ENCODE measurements at regions not wholly inside any gene's neighbourhood (a gene's known extent, or its start where the extent isn't known, plus 50 kb on each side); places are given as distances from the start of the nearest gene placed in this dataset.
"Not testable (repeated sequence)": the region's sequence is repeated elsewhere in the genome, so short reads cannot be mapped to it uniquely, and the experiment has no call there.

DNA sequence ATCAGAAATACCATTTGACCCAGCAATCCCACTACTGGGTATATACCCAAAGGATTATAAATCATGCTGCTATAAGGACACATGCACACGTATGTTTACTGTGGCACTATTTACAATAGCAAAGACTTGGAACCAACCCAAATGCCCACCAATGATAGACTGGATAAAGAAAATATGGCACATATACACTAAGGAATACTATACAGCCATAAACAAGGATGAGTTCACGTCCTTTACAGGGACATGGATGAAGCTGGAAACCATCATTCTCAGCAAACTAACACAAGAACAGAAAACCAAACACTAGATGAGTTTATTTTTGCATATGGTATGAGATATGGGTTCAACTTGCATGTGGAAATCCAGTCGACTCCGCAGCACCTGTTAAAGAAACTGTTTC, 168.8 kb upstream of the FGF13 start:
- H3K27me3 ChIP-seq (ENCODE audit: control insufficient read depth in 1 of 2, insufficient read depth in 2 of 2, low read length in 2 of 2); H3K36me3 ChIP-seq (replicated peaks in 1 of 2; ENCODE audit: control insufficient read depth in 1 of 2, insufficient read depth in 2 of 2, low read length in 2 of 2); intact Hi-C loops (cut with micrococcal nuclease; ENCODE audit: unreplicated experiment); FAIRE-seq; BruUV-seq (replicated peaks); POLR2A ChIA-PET; H3K9me3 ChIP-seq (ENCODE audit: low read length); H3K79me2 ChIP-seq (ENCODE audit: insufficient read depth, low read length); ATAC-seq; H3K4me3 ChIP-seq (replicated peaks in 1 of 3; ENCODE audit: insufficient read depth in 1 of 3, low read depth in 2 of 3, low read length in 3 of 3); H3K4me1 ChIP-seq (ENCODE audit: insufficient read depth, low read length); H3K4me2 ChIP-seq (ENCODE audit: low read depth, low read length); H3K9ac ChIP-seq (ENCODE audit: insufficient read depth, low read depth, low read length); H3K27ac ChIP-seq (ENCODE audit: extremely low read length, insufficient read depth, low read length); DNase-seq (ENCODE audit: low spot score); in situ Hi-C loops (cut with HindIII; ENCODE audit: extremely low pct_ligation_motif_present, low pct_unique_long_range_greater_than_20kb); H4K20me1 ChIP-seq (ENCODE audit: insufficient read depth, low read length); H2AFZ ChIP-seq (ENCODE audit: low read length); CTCF ChIA-PET (ENCODE audit: low intra/inter-chr PET ratio, low total read pairs): not testable (repeated sequence)
- WGBS (ENCODE audit: low lambda C conversion rate) = 67% methylated on average over 4 of the region's 4 CpGs

DNA sequence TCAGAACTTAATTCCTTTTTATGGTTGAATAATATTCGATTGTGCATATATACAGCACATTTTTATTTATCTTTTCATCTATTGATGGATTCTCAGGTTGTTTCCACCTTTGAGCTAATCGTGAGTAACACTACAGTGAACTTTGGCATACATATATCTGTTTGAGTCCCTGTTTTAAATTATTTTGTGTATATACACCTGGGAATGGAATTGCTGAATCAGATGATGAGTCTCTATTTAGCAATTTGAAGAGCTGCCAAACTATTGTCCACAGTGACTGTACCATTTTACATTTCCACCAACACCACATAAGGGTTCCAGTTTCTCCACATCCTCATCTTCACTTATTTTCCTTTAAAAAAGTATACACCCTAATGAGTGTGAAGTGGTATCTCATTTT, 166.2 kb upstream of the FGF13 start:
- H3K9ac ChIP-seq (ENCODE audit: insufficient read depth, low read depth, low read length) = no peak overlapping the region
- no peaks in the 10 kb centered on the region for H3K27me3 ChIP-seq (ENCODE audit: control insufficient read depth in 1 of 2, insufficient read depth in 2 of 2, low read length in 2 of 2)
- no peaks in the 10 kb centered on the region for H3K9me3 ChIP-seq (ENCODE audit: low read length)
- ATAC-seq = no peak
- no peak overlapping the region for H3K4me3 ChIP-seq (replicated peaks in 1 of 3; ENCODE audit: insufficient read depth in 1 of 3, low read depth in 2 of 3, low read length in 3 of 3)
- H2AFZ ChIP-seq (ENCODE audit: low read length) = no peak overlapping the region
- no peaks in the 10 kb centered on the region for H3K36me3 ChIP-seq (replicated peaks in 1 of 2; ENCODE audit: control insufficient read depth in 1 of 2, insufficient read depth in 2 of 2, low read length in 2 of 2)
- H3K79me2 ChIP-seq (ENCODE audit: insufficient read depth, low read length) = no peaks in the 10 kb centered on the region
- ChIA-PET CTCF (ENCODE audit: low intra/inter-chr PET ratio, low total read pairs) (no interaction called here), POLR2A (no interaction called here)
- no peaks in the 10 kb centered on the region for H4K20me1 ChIP-seq (ENCODE audit: insufficient read depth, low read length)
- 0% methylated on average over 2 of the region's 2 CpGs for WGBS (ENCODE audit: low lambda C conversion rate)
- no peak for FAIRE-seq
- no peak for DNase-seq (ENCODE audit: low spot score)
- no peaks in the 10 kb centered on the region for H3K4me1 ChIP-seq (ENCODE audit: insufficient read depth, low read length)
- BruUV-seq (replicated peaks) = no TSS peak
- intact Hi-C loops (cut with micrococcal nuclease; ENCODE audit: unreplicated experiment) = no loop called here
- no peak overlapping the region for H3K4me2 ChIP-seq (ENCODE audit: low read depth, low read length)
- H3K27ac ChIP-seq (ENCODE audit: extremely low read length, insufficient read depth, low read length) = no peak overlapping the region
- in situ Hi-C loops (cut with HindIII; ENCODE audit: extremely low pct_ligation_motif_present, low pct_unique_long_range_greater_than_20kb) = no loop called here
- TF ChIP-seq ISL2 (CRISPR knock-in tag; IDR thresholded peaks at IDR 0.05) (no peak), SATB2 (CRISPR knock-in tag; IDR thresholded peaks at IDR 0.05) (no peak), AGO1 (IDR thresholded peaks at IDR 0.05; ENCODE audit: low read depth, low read length, poor library complexity, severe bottlenecking) (no peak), FOXJ3 (CRISPR knock-in tag; IDR thresholded peaks at IDR 0.05; ENCODE audit: borderline replicate concordance) (no peak), CEBPG (CRISPR knock-in tag; IDR thresholded peaks at IDR 0.05) (no peak), ZNF383 (CRISPR knock-in tag; IDR thresholded peaks at IDR 0.05; ENCODE audit: borderline replicate concordance) (no peak)
- TF ChIP-seq, protein P1, sequence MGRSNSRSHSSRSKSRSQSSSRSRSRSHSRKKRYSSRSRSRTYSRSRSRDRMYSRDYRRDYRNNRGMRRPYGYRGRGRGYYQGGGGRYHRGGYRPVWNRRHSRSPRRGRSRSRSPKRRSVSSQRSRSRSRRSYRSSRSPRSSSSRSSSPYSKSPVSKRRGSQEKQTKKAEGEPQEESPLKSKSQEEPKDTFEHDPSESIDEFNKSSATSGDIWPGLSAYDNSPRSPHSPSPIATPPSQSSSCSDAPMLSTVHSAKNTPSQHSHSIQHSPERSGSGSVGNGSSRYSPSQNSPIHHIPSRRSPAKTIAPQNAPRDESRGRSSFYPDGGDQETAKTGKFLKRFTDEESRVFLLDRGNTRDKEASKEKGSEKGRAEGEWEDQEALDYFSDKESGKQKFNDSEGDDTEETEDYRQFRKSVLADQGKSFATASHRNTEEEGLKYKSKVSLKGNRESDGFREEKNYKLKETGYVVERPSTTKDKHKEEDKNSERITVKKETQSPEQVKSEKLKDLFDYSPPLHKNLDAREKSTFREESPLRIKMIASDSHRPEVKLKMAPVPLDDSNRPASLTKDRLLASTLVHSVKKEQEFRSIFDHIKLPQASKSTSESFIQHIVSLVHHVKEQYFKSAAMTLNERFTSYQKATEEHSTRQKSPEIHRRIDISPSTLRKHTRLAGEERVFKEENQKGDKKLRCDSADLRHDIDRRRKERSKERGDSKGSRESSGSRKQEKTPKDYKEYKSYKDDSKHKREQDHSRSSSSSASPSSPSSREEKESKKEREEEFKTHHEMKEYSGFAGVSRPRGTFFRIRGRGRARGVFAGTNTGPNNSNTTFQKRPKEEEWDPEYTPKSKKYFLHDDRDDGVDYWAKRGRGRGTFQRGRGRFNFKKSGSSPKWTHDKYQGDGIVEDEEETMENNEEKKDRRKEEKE (IDR thresholded peaks at IDR 0.05) = no peak
- TF ChIP-seq, protein P2, sequence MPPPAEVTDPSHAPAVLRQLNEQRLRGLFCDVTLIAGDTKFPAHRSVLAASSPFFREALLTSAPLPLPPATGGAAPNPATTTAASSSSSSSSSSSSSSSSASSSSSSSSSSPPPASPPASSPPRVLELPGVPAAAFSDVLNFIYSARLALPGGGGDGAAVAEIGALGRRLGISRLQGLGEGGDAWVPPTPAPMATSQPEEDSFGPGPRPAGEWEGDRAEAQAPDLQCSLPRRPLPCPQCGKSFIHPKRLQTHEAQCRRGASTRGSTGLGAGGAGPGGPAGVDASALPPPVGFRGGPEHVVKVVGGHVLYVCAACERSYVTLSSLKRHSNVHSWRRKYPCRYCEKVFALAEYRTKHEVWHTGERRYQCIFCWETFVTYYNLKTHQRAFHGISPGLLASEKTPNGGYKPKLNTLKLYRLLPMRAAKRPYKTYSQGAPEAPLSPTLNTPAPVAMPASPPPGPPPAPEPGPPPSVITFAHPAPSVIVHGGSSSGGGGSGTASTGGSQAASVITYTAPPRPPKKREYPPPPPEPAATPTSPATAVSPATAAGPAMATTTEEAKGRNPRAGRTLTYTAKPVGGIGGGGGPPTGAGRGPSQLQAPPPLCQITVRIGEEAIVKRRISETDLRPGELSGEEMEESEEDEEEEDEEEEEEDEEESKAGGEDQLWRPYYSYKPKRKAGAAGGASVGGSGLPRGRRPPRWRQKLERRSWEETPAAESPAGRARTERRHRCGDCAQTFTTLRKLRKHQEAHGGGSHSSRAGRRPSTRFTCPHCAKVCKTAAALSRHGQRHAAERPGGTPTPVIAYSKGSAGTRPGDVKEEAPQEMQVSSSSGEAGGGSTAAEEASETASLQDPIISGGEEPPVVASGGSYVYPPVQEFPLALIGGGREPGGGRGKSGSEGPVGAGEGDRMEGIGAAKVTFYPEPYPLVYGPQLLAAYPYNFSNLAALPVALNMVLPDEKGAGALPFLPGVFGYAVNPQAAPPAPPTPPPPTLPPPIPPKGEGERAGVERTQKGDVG (CRISPR knock-in tag; IDR thresholded peaks at IDR 0.05; ENCODE audit: borderline replicate concordance) = no peak
- TF ChIP-seq, protein P3, sequence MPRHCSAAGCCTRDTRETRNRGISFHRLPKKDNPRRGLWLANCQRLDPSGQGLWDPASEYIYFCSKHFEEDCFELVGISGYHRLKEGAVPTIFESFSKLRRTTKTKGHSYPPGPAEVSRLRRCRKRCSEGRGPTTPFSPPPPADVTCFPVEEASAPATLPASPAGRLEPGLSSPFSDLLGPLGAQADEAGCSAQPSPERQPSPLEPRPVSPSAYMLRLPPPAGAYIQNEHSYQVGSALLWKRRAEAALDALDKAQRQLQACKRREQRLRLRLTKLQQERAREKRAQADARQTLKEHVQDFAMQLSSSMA (CRISPR knock-in tag; IDR thresholded peaks at IDR 0.05) = no peak
- TF ChIP-seq, protein P4, sequence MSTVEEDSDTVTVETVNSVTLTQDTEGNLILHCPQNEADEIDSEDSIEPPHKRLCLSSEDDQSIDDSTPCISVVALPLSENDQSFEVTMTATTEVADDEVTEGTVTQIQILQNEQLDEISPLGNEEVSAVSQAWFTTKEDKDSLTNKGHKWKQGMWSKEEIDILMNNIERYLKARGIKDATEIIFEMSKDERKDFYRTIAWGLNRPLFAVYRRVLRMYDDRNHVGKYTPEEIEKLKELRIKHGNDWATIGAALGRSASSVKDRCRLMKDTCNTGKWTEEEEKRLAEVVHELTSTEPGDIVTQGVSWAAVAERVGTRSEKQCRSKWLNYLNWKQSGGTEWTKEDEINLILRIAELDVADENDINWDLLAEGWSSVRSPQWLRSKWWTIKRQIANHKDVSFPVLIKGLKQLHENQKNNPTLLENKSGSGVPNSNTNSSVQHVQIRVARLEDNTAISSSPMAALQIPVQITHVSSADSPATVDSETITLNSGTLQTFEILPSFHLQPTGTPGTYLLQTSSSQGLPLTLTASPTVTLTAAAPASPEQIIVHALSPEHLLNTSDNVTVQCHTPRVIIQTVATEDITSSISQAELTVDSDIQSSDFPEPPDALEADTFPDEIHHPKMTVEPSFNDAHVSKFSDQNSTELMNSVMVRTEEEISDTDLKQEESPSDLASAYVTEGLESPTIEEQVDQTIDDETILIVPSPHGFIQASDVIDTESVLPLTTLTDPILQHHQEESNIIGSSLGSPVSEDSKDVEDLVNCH (CRISPR knock-in tag; IDR thresholded peaks at IDR 0.05) = no peak

All from HepG2 (cell line).